ENCODE measurements at regions not wholly inside any gene's neighbourhood (a gene's known extent, or its start where the extent isn't known, plus 50 kb on each side); places are given as distances from the start of the nearest gene placed in this dataset.

DNA sequence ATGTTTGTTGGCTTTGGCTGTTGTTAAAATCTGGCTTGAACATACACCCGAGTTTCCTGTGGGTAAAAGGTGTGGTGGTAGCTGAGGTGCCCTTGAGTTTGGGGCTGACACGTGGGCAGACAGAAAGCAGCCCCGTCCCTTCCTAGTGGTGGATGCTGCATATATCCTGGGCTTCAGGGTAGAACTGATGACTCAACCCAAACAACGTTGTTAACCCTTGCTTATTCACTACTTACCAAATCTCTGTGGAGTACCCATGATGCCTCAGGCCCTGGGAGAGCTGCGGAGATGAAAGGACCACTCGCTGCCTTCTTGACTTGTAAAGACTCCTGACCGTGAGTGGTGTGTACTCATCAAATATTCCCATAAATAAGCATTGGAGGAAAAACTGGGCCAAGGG is 245.1 kb downstream of the RAB11FIP2 start:
- H3K27ac ChIP-seq (ENCODE audit: extremely low read depth, low read depth, low read length) = no peak overlapping the region
- no peaks in the 10 kb centered on the region for H3K9me3 ChIP-seq (ENCODE audit: control insufficient read depth, insufficient read depth, low read depth, low read length)
- ChIA-PET CTCF (no interaction called here), POLR2A (no interaction called here)
- no peaks in the 10 kb centered on the region for H3K36me3 ChIP-seq (ENCODE audit: control insufficient read depth in 2 of 2, insufficient read depth in 1 of 2, low read length in 2 of 2)
- H3K4me1 ChIP-seq (ENCODE audit: control insufficient read depth, insufficient read depth, low read length) = no peaks in the 10 kb centered on the region
- no peak overlapping the region for H3K4me3 ChIP-seq (ENCODE audit: low read depth, low read length)
- TF ChIP-seq, protein P1, sequence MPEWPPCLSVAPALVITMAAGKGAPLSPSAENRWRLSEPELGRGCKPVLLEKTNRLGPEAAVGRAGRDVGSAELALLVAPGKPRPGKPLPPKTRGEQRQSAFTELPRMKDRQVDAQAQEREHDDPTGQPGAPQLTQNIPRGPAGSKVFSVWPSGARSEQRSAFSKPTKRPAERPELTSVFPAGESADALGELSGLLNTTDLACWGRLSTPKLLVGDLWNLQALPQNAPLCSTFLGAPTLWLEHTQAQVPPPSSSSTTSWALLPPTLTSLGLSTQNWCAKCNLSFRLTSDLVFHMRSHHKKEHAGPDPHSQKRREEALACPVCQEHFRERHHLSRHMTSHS (tag by site-specific recombination; IDR thresholded peaks at IDR 0.05) = no peak
- 0 out of 2 replicates have a peak, but pooled peaks have one; percentile 30 for TF ChIP-seq ZNF660 (tag by site-specific recombination; IDR thresholded peaks at IDR 0.05)

DNA sequence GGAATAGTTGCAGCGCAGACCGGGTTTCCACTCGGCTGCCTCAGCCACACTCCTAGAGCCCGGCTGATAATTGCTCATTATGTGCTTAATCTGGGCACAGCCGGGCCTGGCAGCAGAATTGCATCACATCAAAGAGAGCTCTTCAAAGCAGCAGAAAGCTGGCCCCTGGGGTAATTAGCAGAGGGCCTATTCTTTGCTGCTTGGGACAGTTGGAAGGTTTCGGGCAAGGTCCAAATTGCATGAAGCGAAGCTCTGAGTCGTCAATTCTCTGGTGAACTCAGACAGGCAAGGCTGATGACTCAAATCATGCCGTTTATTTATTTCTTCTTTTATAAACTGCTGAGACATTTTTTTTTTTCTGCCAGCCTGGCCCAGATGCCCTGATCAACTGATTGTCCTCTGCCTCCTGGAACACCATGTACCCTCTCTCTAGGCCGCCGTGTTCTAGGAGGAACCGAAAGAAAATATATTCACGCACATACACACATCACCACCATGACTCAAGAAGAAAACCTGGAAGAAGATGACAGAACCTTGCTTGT is 242.2 kb downstream of the RAB11FIP2 start:
- no peaks in the 10 kb centered on the region for H3K36me3 ChIP-seq (ENCODE audit: control insufficient read depth in 2 of 2, insufficient read depth in 1 of 2, low read length in 2 of 2)
- ChIA-PET POLR2A (no interaction called here), CTCF (no interaction called here)
- no peaks in the 10 kb centered on the region for H3K4me1 ChIP-seq (ENCODE audit: control insufficient read depth, insufficient read depth, low read length)
- TF ChIP-seq ZNF133 (tag by site-specific recombination; IDR thresholded peaks at IDR 0.05) (no peak), ZNF660 (tag by site-specific recombination; IDR thresholded peaks at IDR 0.05) (0 out of 2 replicates have a peak, but pooled peaks have one; percentile 50), ZNF335 (tag by site-specific recombination; conservative IDR thresholded peaks at IDR 0.05) (0 out of 2 replicates have a peak, but pooled peaks have one; percentile 24)
- TF ChIP-seq, protein P2, sequence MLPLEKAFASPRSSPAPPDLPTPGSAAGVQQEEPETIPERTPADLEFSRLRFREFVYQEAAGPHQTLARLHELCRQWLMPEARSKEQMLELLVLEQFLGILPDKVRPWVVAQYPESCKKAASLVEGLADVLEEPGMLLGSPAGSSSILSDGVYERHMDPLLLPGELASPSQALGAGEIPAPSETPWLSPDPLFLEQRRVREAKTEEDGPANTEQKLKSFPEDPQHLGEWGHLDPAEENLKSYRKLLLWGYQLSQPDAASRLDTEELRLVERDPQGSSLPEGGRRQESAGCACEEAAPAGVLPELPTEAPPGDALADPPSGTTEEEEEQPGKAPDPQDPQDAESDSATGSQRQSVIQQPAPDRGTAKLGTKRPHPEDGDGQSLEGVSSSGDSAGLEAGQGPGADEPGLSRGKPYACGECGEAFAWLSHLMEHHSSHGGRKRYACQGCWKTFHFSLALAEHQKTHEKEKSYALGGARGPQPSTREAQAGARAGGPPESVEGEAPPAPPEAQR (tag by site-specific recombination; IDR thresholded peaks at IDR 0.05) = no peak
- TF ChIP-seq, protein P3, sequence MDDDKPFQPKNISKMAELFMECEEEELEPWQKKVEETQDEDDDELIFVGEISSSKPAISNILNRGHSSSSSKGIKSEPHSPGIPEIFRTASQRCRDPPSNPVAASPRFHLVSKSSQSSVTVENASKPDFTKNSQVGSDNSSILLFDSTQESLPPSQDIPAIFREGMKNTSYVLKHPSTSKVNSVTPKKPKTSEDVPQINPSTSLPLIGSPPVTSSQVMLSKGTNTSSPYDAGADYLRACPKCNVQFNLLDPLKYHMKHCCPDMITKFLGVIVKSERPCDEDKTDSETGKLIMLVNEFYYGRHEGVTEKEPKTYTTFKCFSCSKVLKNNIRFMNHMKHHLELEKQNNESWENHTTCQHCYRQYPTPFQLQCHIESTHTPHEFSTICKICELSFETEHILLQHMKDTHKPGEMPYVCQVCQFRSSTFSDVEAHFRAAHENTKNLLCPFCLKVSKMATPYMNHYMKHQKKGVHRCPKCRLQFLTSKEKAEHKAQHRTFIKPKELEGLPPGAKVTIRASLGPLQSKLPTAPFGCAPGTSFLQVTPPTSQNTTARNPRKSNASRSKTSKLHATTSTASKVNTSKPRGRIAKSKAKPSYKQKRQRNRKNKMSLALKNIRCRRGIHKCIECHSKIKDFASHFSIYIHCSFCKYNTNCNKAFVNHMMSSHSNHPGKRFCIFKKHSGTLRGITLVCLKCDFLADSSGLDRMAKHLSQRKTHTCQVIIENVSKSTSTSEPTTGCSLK (tag by site-specific recombination; IDR thresholded peaks at IDR 0.05) = no peak
- TF ChIP-seq, protein P4, sequence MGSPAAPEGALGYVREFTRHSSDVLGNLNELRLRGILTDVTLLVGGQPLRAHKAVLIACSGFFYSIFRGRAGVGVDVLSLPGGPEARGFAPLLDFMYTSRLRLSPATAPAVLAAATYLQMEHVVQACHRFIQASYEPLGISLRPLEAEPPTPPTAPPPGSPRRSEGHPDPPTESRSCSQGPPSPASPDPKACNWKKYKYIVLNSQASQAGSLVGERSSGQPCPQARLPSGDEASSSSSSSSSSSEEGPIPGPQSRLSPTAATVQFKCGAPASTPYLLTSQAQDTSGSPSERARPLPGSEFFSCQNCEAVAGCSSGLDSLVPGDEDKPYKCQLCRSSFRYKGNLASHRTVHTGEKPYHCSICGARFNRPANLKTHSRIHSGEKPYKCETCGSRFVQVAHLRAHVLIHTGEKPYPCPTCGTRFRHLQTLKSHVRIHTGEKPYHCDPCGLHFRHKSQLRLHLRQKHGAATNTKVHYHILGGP (tag by site-specific recombination; IDR thresholded peaks at IDR 0.05) = no peak
- no peak overlapping the region for H3K4me3 ChIP-seq (ENCODE audit: low read depth, low read length)
- no peak overlapping the region for H3K27ac ChIP-seq (ENCODE audit: extremely low read depth, low read depth, low read length)
- no peaks in the 10 kb centered on the region for H3K9me3 ChIP-seq (ENCODE audit: control insufficient read depth, insufficient read depth, low read depth, low read length)

DNA sequence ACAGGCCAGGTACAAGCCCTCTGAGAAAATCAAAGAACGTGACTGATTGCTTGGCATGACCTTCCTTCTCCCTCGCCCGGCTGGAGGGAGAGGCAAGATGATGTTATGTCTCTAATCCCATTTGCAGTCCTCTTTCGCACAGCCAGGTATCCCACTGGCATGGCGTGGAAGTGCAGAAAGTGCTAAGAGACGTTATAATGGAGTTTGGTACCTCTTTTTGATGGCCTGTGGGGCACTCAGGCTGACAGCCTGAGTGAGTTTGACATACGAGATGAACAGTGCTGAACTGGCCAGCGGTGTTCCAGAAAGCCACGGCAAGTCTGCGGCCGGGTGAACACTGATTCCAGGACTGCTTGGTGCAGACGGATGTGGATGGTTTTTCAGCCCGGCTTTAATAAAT is 241.6 kb downstream of the RAB11FIP2 start:
- H3K4me1 ChIP-seq (ENCODE audit: control insufficient read depth, insufficient read depth, low read length) = no peaks in the 10 kb centered on the region
- ChIA-PET CTCF (no interaction called here), POLR2A (no interaction called here)
- no peak overlapping the region for H3K27ac ChIP-seq (ENCODE audit: extremely low read depth, low read depth, low read length)
- no peaks in the 10 kb centered on the region for H3K36me3 ChIP-seq (ENCODE audit: control insufficient read depth in 2 of 2, insufficient read depth in 1 of 2, low read length in 2 of 2)
- no peaks in the 10 kb centered on the region for H3K9me3 ChIP-seq (ENCODE audit: control insufficient read depth, insufficient read depth, low read depth, low read length)
- H3K4me3 ChIP-seq (ENCODE audit: low read depth, low read length) = no peak overlapping the region
- TF ChIP-seq, protein P5, sequence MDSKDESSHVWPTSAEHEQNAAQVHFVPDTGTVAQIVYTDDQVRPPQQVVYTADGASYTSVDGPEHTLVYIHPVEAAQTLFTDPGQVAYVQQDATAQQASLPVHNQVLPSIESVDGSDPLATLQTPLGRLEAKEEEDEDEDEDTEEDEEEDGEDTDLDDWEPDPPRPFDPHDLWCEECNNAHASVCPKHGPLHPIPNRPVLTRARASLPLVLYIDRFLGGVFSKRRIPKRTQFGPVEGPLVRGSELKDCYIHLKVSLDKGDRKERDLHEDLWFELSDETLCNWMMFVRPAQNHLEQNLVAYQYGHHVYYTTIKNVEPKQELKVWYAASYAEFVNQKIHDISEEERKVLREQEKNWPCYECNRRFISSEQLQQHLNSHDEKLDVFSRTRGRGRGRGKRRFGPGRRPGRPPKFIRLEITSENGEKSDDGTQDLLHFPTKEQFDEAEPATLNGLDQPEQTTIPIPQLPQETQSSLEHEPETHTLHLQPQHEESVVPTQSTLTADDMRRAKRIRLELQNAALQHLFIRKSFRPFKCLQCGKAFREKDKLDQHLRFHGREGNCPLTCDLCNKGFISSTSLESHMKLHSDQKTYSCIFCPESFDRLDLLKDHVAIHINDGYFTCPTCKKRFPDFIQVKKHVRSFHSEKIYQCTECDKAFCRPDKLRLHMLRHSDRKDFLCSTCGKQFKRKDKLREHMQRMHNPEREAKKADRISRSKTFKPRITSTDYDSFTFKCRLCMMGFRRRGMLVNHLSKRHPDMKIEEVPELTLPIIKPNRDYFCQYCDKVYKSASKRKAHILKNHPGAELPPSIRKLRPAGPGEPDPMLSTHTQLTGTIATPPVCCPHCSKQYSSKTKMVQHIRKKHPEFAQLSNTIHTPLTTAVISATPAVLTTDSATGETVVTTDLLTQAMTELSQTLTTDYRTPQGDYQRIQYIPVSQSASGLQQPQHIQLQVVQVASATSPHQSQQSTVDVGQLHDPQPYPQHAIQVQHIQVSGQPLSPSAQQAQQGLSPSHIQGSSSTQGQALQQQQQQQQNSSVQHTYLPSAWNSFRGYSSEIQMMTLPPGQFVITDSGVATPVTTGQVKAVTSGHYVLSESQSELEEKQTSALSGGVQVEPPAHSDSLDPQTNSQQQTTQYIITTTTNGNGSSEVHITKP (tag by site-specific recombination; IDR thresholded peaks at IDR 0.05) = no peak
- TF ChIP-seq ZNF239 (tag by site-specific recombination; IDR thresholded peaks at IDR 0.05) (no peak), MZF1 (tag by site-specific recombination; IDR thresholded peaks at IDR 0.05; ENCODE audit: borderline replicate concordance) (no peak), YY2 (tag by site-specific recombination; IDR thresholded peaks at IDR 0.05) (no peak), ZFP41 (tag by site-specific recombination; IDR thresholded peaks at IDR 0.05; ENCODE audit: borderline replicate concordance) (no peak), ZNF830 (tag by site-specific recombination; IDR thresholded peaks at IDR 0.05; ENCODE audit: low read depth) (no peak), ZNF48 (tag by site-specific recombination; IDR thresholded peaks at IDR 0.05) (no peak), ZNF747 (tag by site-specific recombination; IDR thresholded peaks at IDR 0.05) (no peak), ZBTB17 (tag by site-specific recombination; IDR thresholded peaks at IDR 0.05) (no peak), ZNF37A (tag by site-specific recombination; IDR thresholded peaks at IDR 0.05) (no peak), ZNF626 (tag by site-specific recombination; IDR thresholded peaks at IDR 0.05) (no peak), ZNF391 (tag by site-specific recombination; IDR thresholded peaks at IDR 0.05; ENCODE audit: borderline replicate concordance, low read depth) (no peak)
- TF ChIP-seq, protein P6, sequence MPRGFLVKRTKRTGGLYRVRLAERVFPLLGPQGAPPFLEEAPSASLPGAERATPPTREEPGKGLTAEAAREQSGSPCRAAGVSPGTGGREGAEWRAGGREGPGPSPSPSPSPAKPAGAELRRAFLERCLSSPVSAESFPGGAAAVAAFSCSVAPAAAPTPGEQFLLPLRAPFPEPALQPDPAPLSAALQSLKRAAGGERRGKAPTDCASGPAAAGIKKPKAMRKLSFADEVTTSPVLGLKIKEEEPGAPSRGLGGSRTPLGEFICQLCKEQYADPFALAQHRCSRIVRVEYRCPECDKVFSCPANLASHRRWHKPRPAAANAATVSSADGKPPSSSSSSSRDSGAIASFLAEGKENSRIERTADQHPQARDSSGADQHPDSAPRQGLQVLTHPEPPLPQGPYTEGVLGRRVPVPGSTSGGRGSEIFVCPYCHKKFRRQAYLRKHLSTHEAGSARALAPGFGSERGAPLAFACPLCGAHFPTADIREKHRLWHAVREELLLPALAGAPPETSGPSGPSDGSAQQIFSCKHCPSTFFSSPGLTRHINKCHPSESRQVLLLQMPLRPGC (tag by site-specific recombination; IDR thresholded peaks at IDR 0.05) = no peak
